ENCODE measurements at regions not wholly inside any gene's neighbourhood (a gene's known extent, or its start where the extent isn't known, plus 50 kb on each side); places are given as distances from the start of the nearest gene placed in this dataset.

DNA sequence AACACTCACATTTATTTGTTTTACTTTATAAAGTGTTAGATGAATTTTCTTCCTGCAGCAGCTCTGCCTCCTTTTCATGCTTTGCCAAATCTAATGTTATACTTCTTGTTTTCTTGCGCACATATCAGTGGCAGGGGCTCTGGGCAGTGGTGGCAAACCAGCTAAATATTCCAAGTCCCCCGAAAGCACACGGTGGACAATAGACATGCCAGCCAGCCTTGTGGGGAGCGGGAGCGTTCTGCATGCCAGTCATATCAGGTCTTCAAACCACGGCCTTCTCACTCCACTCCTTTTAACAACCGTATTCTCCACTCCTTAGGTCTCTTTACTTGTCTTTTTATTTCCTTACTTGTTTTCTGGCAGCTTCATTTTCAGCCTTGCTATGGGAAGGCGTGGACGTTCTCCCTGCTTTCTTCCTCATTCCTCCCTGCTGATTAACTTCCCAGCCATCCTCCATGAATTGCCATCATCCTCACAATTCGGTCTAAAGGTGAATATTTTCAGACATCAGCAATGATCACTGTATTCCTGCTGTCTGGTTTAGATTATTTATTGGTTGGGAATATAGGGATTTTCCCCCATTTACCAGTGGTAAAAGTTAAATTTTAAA is 77.1 kb upstream of the WASF3 start:
- H3K27me3 ChIP-seq (replicated peaks; ENCODE audit: insufficient read depth, low read length): no peaks in the 10 kb centered on the region
- no peaks in the 10 kb centered on the region for H3K79me2 ChIP-seq (ENCODE audit: low read length)
- no peak for DNase-seq
- H3K4me2 ChIP-seq (ENCODE audit: low read depth, low read length): no peak overlapping the region
- H3K9me3 ChIP-seq (replicated peaks; ENCODE audit: insufficient read depth, low read length): no peaks in the 10 kb centered on the region
- no peaks in the 10 kb centered on the region for H3F3A ChIP-seq (ENCODE audit: insufficient read depth, low read length)
- H3K27ac ChIP-seq (ENCODE audit: low read length): no peak overlapping the region
- H3K9me2 ChIP-seq (replicated peaks; ENCODE audit: insufficient read depth, low read length): no peaks in the 10 kb centered on the region
- H3K4me1 ChIP-seq (ENCODE audit: low read length): no peaks in the 10 kb centered on the region
- H2AFZ ChIP-seq (ENCODE audit: low read length): no peak overlapping the region
- no peaks in the 10 kb centered on the region for H4K20me1 ChIP-seq (ENCODE audit: insufficient read depth, low read length)
- H3K4me3 ChIP-seq (ENCODE audit: low read length): no peak overlapping the region
- no peaks in the 10 kb centered on the region for H3K36me3 ChIP-seq (replicated peaks; ENCODE audit: insufficient read depth, low read length)
- TF ChIP-seq EZH2 (optimal IDR thresholded peaks at IDR 0.05; ENCODE audit: low read depth, low read length) (no peak), EZH2phosphoT487 (IDR thresholded peaks at IDR 0.05; ENCODE audit: low read length) (no peak), CTCF (IDR thresholded peaks at IDR 0.05; ENCODE audit: low read length) (no peak)
- no peak overlapping the region for H3K9ac ChIP-seq (ENCODE audit: low read length)

- DNase-seq: peak; percentile 75
- Histone ChIP-seq H3K4me2 (ENCODE audit: low read depth, low read length) (no peak overlapping the region), H3K4me3 (ENCODE audit: low read length) (no peak overlapping the region)
Observed at GRCh38 chr13:26482451-26483197, 74.9 kb upstream of the WASF3 start.

GRCh38 chr13:26483546-26483945 is 73.9 kb upstream of the WASF3 start:
- Histone ChIP-seq H3F3A (ENCODE audit: insufficient read depth, low read length) (no peaks in the 10 kb centered on the region), H3K4me3 (ENCODE audit: low read length) (no peak overlapping the region), H3K4me1 (ENCODE audit: low read length) (no peaks in the 10 kb centered on the region), H3K79me2 (ENCODE audit: low read length) (no peaks in the 10 kb centered on the region), H3K36me3 (replicated peaks; ENCODE audit: insufficient read depth, low read length) (no peaks in the 10 kb centered on the region), H3K27ac (ENCODE audit: low read length) (no peak overlapping the region), H2AFZ (ENCODE audit: low read length) (no peak overlapping the region), H3K9me3 (replicated peaks; ENCODE audit: insufficient read depth, low read length) (no peaks in the 10 kb centered on the region), H3K9me2 (replicated peaks; ENCODE audit: insufficient read depth, low read length) (no peaks in the 10 kb centered on the region), H3K27me3 (replicated peaks; ENCODE audit: insufficient read depth, low read length) (no peaks in the 10 kb centered on the region), H3K9ac (ENCODE audit: low read length) (no peak overlapping the region), H4K20me1 (ENCODE audit: insufficient read depth, low read length) (no peaks in the 10 kb centered on the region), H3K4me2 (ENCODE audit: low read depth, low read length) (no peak overlapping the region)
- no peak for DNase-seq
- TF ChIP-seq EZH2 (optimal IDR thresholded peaks at IDR 0.05; ENCODE audit: low read depth, low read length) (no peak), EZH2phosphoT487 (IDR thresholded peaks at IDR 0.05; ENCODE audit: low read length) (no peak), CTCF (IDR thresholded peaks at IDR 0.05; ENCODE audit: low read length) (no peak)

More at GRCh38 chr13:26482451-26483197, 74.9 kb upstream of the WASF3 start:
- H3K27ac ChIP-seq (ENCODE audit: low read length): no peak overlapping the region
- H3K4me1 ChIP-seq (ENCODE audit: low read length): no peaks in the 10 kb centered on the region
- no peaks in the 10 kb centered on the region for H3K9me2 ChIP-seq (replicated peaks; ENCODE audit: insufficient read depth, low read length)
- H3K27me3 ChIP-seq (replicated peaks; ENCODE audit: insufficient read depth, low read length): no peaks in the 10 kb centered on the region
- TF ChIP-seq CTCF (IDR thresholded peaks at IDR 0.05; ENCODE audit: low read length): peak; percentile 85
- no peak for TF ChIP-seq EZH2 (optimal IDR thresholded peaks at IDR 0.05; ENCODE audit: low read depth, low read length)
- TF ChIP-seq EZH2phosphoT487 (IDR thresholded peaks at IDR 0.05; ENCODE audit: low read length): no peak
- H2AFZ ChIP-seq (ENCODE audit: low read length): peak overlapping the region; percentile 42; the same call in 1 of the 2 replicates
- H3F3A ChIP-seq (ENCODE audit: insufficient read depth, low read length): no peaks in the 10 kb centered on the region
- no peaks in the 10 kb centered on the region for H3K79me2 ChIP-seq (ENCODE audit: low read length)
- H3K9me3 ChIP-seq (replicated peaks; ENCODE audit: insufficient read depth, low read length): no peaks in the 10 kb centered on the region
- no peaks in the 10 kb centered on the region for H3K36me3 ChIP-seq (replicated peaks; ENCODE audit: insufficient read depth, low read length)
- H4K20me1 ChIP-seq (ENCODE audit: insufficient read depth, low read length): no peaks in the 10 kb centered on the region
- no peak overlapping the region for H3K9ac ChIP-seq (ENCODE audit: low read length)

All from MM.1S (cell line).